ENCODE measurements at regions not wholly inside any gene's neighbourhood (a gene's known extent, or its start where the extent isn't known, plus 50 kb on each side); places are given as distances from the start of the nearest gene placed in this dataset.

- Histone ChIP-seq H3K9me3 (ENCODE audit: insufficient read depth, low read length) (no peaks in the 10 kb centered on the region), H2AFZ (ENCODE audit: low read depth, low read length) (no peak overlapping the region), H3K27ac (ENCODE audit: low read length) (no peak overlapping the region), H3K4me2 (ENCODE audit: low read length) (no peak overlapping the region), H4K20me1 (ENCODE audit: insufficient read depth, low read length) (no peaks in the 10 kb centered on the region), H3K36me3 (replicated peaks; ENCODE audit: low read depth, low read length) (no peaks in the 10 kb centered on the region), H3K79me2 (ENCODE audit: low read length) (no peaks in the 10 kb centered on the region), H3K9ac (ENCODE audit: low read length) (no peak overlapping the region), H3K4me3 (ENCODE audit: low read length) (no peak overlapping the region), H3K27me3 (ENCODE audit: low read depth, low read length) (no peaks in the 10 kb centered on the region), H3K4me1 (ENCODE audit: low read length) (no peaks in the 10 kb centered on the region)
- TF ChIP-seq EZH2phosphoT487 (IDR thresholded peaks at IDR 0.05; ENCODE audit: low read depth) (no peak), CTCF (IDR thresholded peaks at IDR 0.05; ENCODE audit: low read depth, low read length) (no peak)
These were observed 714.2 kb upstream of the C9orf72 start for GRCh38 chr9:28287455-28287854.

GRCh38 chr9:28289746-28290145 lies 716.5 kb upstream of the C9orf72 start:
- H3K79me2 ChIP-seq (ENCODE audit: low read length) = no peaks in the 10 kb centered on the region
- H3K9ac ChIP-seq (ENCODE audit: low read length) = no peak overlapping the region
- H3K4me2 ChIP-seq (ENCODE audit: low read length) = no peak overlapping the region
- no peaks in the 10 kb centered on the region for H3K27me3 ChIP-seq (ENCODE audit: low read depth, low read length)
- H3K9me3 ChIP-seq (ENCODE audit: insufficient read depth, low read length) = no peaks in the 10 kb centered on the region
- H2AFZ ChIP-seq (ENCODE audit: low read depth, low read length) = no peak overlapping the region
- H3K4me1 ChIP-seq (ENCODE audit: low read length) = no peaks in the 10 kb centered on the region
- no peaks in the 10 kb centered on the region for H4K20me1 ChIP-seq (ENCODE audit: insufficient read depth, low read length)
- no peak for TF ChIP-seq EZH2phosphoT487 (IDR thresholded peaks at IDR 0.05; ENCODE audit: low read depth)
- TF ChIP-seq CTCF (IDR thresholded peaks at IDR 0.05; ENCODE audit: low read depth, low read length) = no peak
- no peak overlapping the region for H3K4me3 ChIP-seq (ENCODE audit: low read length)
- no peak overlapping the region for H3K27ac ChIP-seq (ENCODE audit: low read length)
- H3K36me3 ChIP-seq (replicated peaks; ENCODE audit: low read depth, low read length) = no peaks in the 10 kb centered on the region

- H4K20me1 ChIP-seq (ENCODE audit: insufficient read depth, low read length) = no peaks in the 10 kb centered on the region
- no peak overlapping the region for H3K4me3 ChIP-seq (ENCODE audit: low read length)
- H3K79me2 ChIP-seq (ENCODE audit: low read length) = no peaks in the 10 kb centered on the region
- H2AFZ ChIP-seq (ENCODE audit: low read depth, low read length) = no peak overlapping the region
- H3K9me3 ChIP-seq (ENCODE audit: insufficient read depth, low read length) = no peaks in the 10 kb centered on the region
- H3K36me3 ChIP-seq (replicated peaks; ENCODE audit: low read depth, low read length) = no peaks in the 10 kb centered on the region
- no peaks in the 10 kb centered on the region for H3K4me1 ChIP-seq (ENCODE audit: low read length)
- H3K9ac ChIP-seq (ENCODE audit: low read length) = no peak overlapping the region
- no peak overlapping the region for H3K4me2 ChIP-seq (ENCODE audit: low read length)
- no peak for TF ChIP-seq CTCF (IDR thresholded peaks at IDR 0.05; ENCODE audit: low read depth, low read length)
- no peak for TF ChIP-seq EZH2phosphoT487 (IDR thresholded peaks at IDR 0.05; ENCODE audit: low read depth)
- no peak overlapping the region for H3K27ac ChIP-seq (ENCODE audit: low read length)
- no peaks in the 10 kb centered on the region for H3K27me3 ChIP-seq (ENCODE audit: low read depth, low read length)
These were observed 720.2 kb upstream of the C9orf72 start for GRCh38 chr9:28293369-28294090.

GRCh38 chr9:28301281-28301680 lies 728.0 kb upstream of the C9orf72 start:
- H3K9me3 ChIP-seq (ENCODE audit: insufficient read depth, low read length) = no peaks in the 10 kb centered on the region
- H3K4me3 ChIP-seq (ENCODE audit: low read length) = no peak overlapping the region
- no peaks in the 10 kb centered on the region for H3K4me1 ChIP-seq (ENCODE audit: low read length)
- no peak overlapping the region for H3K27ac ChIP-seq (ENCODE audit: low read length)
- no peaks in the 10 kb centered on the region for H3K79me2 ChIP-seq (ENCODE audit: low read length)
- no peak overlapping the region for H3K9ac ChIP-seq (ENCODE audit: low read length)
- H3K36me3 ChIP-seq (replicated peaks; ENCODE audit: low read depth, low read length) = no peaks in the 10 kb centered on the region
- H3K4me2 ChIP-seq (ENCODE audit: low read length) = no peak overlapping the region
- no peaks in the 10 kb centered on the region for H4K20me1 ChIP-seq (ENCODE audit: insufficient read depth, low read length)
- TF ChIP-seq EZH2phosphoT487 (IDR thresholded peaks at IDR 0.05; ENCODE audit: low read depth) (no peak), CTCF (IDR thresholded peaks at IDR 0.05; ENCODE audit: low read depth, low read length) (no peak)
- no peak overlapping the region for H2AFZ ChIP-seq (ENCODE audit: low read depth, low read length)
- H3K27me3 ChIP-seq (ENCODE audit: low read depth, low read length) = no peaks in the 10 kb centered on the region
